GM18520 (cell line): ENCODE measurements at regions not wholly inside any gene's neighbourhood (a gene's known extent, or its start where the extent isn't known, plus 50 kb on each side); places are given as distances from the start of the nearest gene placed in this dataset.

Source experiments
- ATAC-seq: cut with Tn5 transposase; IDR thresholded peaks from one replicate; pipeline ENCODE4 v1.9.1; 2021; ENCODE audit not compliant: unreplicated experiment

DNA sequence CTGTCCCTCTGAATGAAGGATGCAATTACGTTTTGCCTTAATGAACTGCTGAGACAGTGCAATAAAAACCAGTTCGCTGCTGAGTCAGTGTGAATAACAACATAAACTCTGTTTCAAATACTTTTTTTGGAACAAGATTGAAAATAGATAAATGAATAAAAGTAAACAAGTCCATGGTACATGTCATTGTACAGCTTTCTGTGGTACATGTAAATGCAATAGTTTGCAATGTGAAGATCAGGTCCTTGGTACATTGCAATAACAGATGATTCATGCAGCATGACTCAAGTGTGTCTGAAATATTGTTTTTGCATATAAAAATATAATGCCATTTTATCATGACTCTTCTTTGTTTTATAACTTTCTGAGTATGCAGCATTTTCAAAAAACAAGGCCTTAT is 193.4 kb upstream of the PACRGL start:
- no peak for ATAC-seq

- no peak for ATAC-seq
These were observed 190.9 kb upstream of the PACRGL start for GRCh38 chr4:20509315-20509714.

DNA sequence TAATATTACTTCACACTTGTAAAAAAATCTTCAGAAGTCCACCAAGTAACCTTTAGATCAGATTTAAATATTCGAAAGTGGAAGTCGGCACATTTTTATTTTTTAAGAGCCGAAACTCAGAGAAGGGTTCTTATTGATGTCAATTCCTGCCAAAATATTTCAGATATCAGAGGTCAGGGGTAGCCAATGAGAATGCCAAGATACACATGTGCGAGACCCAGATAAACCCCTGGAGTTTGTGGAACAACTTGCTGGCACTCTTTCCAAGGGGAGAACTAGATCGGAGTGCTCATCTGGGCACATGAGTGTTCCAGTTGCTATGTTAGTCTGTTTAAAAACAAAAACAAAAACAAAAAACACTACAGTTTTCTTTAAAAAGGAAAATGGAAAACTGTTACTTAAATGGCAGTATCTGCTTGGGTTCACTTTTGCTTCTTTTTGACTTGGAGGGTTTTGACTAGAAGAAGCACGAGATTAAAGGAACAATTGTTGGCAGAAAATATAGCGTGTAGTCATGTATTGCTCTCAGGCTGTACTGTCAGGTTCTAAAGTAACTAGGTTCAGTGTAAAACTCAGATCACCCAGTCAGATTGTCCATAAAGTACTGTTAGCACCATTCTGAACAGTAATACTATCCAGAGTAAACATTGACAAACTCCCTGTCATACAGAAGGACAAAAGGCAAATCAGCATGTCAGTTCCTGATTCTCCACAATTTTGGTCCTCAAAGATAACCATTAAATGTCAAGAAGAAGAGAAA is 188.0 kb upstream of the PACRGL start:
- ATAC-seq: no peak

GRCh38 chr4:20512985-20513384 is 187.3 kb upstream of the PACRGL start:
- no peak for ATAC-seq

DNA sequence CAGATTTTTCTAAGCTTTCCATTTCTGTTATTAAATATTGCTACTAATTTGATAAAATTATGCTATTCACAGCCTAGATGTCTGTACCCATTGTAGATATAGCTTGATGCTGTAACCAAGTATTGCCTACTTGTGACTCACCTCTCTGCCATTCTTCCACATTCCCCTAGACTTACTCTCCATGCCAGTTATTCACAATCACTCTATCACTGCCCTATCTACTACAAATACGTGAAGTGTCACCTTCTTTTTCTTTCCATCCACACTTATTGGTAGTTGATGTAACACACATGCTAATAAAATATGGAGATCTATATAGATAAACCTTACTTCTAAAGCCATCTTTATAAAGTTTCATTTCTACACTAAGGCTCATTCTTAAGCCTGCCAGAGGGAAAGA is 179.4 kb upstream of the PACRGL start:
- ATAC-seq: no peak

GRCh38 chr4:20528508-20528907 is 171.8 kb upstream of the PACRGL start:
- ATAC-seq: no peak

DNA sequence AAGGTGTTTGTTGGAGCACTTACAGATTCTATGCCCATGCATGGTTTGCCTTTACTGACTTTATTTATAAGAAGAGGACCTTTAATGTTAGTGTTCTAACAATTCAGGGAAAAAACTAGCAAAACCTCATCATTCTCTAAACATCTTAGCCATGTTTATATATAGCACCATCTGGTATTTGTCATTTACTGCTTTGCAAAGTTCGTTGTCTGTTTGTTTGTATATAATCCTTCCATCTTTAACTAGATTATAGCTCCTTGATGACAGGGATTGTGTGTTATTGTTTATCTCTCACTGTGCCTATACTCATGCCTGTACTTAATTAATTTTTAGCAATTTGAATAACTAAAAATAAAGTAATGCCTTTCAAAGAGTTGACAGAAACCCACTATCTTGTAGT is 170.6 kb upstream of the PACRGL start:
- ATAC-seq: no peak

GRCh38 chr4:20532116-20532790 is 168.0 kb upstream of the PACRGL start:
- ATAC-seq: no peak

- ATAC-seq: no peak
These were observed 167.1 kb upstream of the PACRGL start for GRCh38 chr4:20532871-20533870.

GRCh38 chr4:20538905-20539304 is 161.4 kb upstream of the PACRGL start:
- ATAC-seq: no peak

GRCh38 chr4:20543131-20543530 is 157.1 kb upstream of the PACRGL start:
- ATAC-seq: no peak

DNA sequence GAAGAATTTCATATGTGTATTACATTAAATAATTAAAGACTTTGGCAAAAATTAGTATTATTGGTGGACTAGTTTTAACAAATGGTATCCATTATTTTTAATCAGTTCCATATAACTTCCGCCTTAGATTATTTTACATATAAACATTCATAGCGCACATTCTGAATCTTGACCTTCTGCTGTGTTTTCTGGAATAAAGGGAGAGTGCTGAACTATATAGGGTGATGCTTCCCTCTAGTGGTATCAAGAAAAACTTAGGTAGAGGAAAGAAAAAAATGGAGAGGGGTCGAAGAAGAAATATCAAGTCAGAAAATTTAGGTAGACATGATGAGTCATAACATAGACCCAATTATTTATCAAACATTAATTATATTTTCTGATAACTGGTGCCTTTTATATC is 155.6 kb upstream of the PACRGL start:
- no peak for ATAC-seq

GRCh38 chr4:20552004-20552403 is 148.3 kb upstream of the PACRGL start:
- no peak for ATAC-seq

DNA sequence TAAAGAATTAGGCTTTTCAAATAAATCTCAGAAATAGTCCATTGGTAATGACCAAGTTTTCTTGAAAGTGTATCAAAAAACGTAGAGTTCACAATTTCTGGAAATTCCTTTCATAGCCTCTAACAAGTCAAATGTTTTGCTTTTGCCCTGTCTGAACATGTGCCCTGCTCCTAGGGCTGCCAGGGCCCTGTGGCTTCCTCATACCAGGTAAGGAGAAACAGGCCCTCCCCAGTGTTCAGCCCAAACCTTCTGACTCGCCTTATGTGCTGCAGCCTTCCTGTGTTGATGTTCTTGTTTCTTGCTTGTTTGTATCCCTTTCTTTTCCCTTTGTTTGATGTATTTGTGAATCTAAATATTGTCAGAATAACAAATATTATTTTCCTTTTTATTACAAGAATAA is 146.1 kb upstream of the PACRGL start:
- no peak for ATAC-seq

DNA sequence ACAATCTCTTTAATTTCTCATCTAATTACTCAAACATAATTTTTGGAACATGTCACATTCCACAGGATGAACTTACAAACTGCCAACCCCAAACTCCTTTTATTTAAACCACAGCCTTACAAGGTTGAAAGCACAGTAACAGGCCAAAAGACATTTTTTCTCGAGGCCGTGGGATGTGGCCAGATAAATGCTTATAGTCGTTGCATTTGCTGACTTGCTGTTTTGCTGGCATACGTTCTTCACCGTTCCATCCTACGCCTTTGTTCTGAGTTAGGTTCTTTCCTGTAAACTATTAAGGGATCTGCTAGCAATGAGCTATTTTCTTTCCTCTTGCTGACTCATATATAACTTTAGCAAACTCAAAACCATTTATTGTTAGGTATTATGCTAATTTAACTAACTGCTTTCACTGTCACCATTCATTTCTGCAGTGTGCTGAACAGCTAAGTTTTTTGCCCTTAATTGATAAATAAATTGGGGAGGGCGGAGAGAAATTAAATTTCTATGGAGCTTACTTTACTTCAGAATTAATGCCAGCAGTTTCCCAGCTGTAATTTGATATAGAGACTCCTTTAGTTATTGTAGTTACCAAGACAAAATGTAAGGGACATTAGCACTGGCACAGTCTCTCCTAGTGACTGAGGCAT is 135.1 kb upstream of the PACRGL start:
- no peak for ATAC-seq

- no peak for ATAC-seq
These were observed 129.1 kb upstream of the PACRGL start for GRCh38 chr4:20570981-20571715.

DNA sequence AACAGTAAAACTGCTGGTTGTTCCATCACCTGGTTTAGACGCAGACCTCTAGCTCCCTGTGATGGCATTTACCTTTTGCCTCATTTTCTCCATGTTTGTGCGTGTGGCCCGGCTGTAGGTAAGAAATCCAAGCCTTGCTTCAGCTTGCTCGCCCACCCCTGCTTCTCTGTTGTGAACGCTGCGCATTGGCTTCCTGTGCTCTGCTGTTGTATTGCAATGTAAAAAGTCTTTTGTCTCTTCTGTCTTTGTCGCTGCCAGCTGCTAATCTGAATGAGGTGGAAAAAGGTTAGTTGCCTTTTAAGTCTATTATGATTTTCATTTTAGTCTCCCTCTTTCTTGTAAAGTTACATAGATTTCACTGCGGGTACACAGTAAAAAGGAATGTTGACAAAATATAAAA is 127.3 kb upstream of the PACRGL start:
- ATAC-seq: no peak

- no peak for ATAC-seq
These were observed 125.3 kb upstream of the PACRGL start for GRCh38 chr4:20574986-20575385.

DNA sequence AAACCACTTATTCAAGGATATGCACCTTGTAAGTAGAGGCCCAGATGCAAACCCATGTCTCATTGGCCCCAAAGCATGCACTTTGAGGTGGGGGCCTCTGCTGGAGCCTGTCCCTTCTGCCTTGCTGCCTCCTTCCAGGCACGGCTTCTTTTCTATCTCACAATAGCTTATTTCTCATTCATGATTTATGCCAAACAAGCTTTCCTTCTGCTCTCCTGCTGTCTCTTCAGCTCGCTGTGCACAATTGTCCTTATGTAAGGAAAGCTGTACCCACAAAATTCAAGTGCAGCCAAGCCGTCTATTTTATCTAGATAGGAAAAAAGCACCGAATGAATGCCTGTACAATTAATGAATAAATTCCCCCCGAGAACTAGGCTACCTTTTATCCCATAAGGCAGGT is 124.8 kb upstream of the PACRGL start:
- ATAC-seq: no peak

- ATAC-seq: no peak
These were observed 123.4 kb upstream of the PACRGL start for GRCh38 chr4:20576861-20577260.
